H1 (cell line): ENCODE measurements at regions not wholly inside any gene's neighbourhood (a gene's known extent, or its start where the extent isn't known, plus 50 kb on each side); places are given as distances from the start of the nearest gene placed in this dataset.

Experiments used
- BCL11A ChIP-seq, 2 experiments: IDR thresholded peaks; one replicate each; pipeline ENCODE4 v1.6.1; 2011; ENCODE audit warnings: low read depth in 2 of 2, low read length in 2 of 2, mild to moderate bottlenecking in 2 of 2
- CHD1 ChIP-seq: IDR thresholded peaks from 2 replicates; pipeline ENCODE4 v1.6.1; 2012; ENCODE audit warnings: low read depth, low read length, improper control_type of control experiment
- EP300 ChIP-seq, 2 experiments: IDR thresholded peaks; 1 replicate in 1 of 2; 2 replicates in 1 of 2; pipeline ENCODE4 v1.6.1; 2011 to 2012; ENCODE audit warnings: low read depth in 2 of 2, low read length in 2 of 2, mild to moderate bottlenecking in 2 of 2, borderline replicate concordance in 1 of 2, inconsistent platforms in 1 of 2, moderate library complexity in 1 of 2
- EZH2 ChIP-seq: fragments of 200-600 bp; sonication (generic); IDR thresholded peaks from 2 replicates; pipeline ENCODE4 v1.7.1; 2012; ENCODE audit warnings: low read depth, mild to moderate bottlenecking, moderate library complexity, low read length, inconsistent platforms; ENCODE audit not compliant: severe bottlenecking
- PHF8 ChIP-seq: fragments of 200-600 bp; sonication (generic); conservative IDR thresholded peaks from 2 replicates; pipeline ENCODE4 v1.7.1; 2012; ENCODE audit warnings: low read depth, mild to moderate bottlenecking, inconsistent platforms, low read length, moderate library complexity
- POLR2AphosphoS5 ChIP-seq: IDR thresholded peaks from 2 replicates; pipeline ENCODE4 v1.6.1; 2011; ENCODE audit warnings: low read depth, low read length
- RAD21 ChIP-seq, 2 experiments: IDR thresholded peaks in 1 of 2; conservative IDR thresholded peaks in 1 of 2; 2 replicates each; pipeline ENCODE4 v1.6.1; 2011; ENCODE audit warnings: low read depth in 2 of 2, low read length in 2 of 2, improper control_type of control experiment in 1 of 2, inconsistent platforms in 1 of 2, mild to moderate bottlenecking in 1 of 2, moderate library complexity in 1 of 2
- SIN3A ChIP-seq, 2 experiments: IDR thresholded peaks in 1 of 2; conservative IDR thresholded peaks in 1 of 2; 2 replicates each; pipeline ENCODE4 v1.6.1; 2011 to 2012; ENCODE audit warnings: low read length in 2 of 2, improper control_type of control experiment in 1 of 2, low read depth in 1 of 2, mild to moderate bottlenecking in 1 of 2
- SIX5 ChIP-seq: IDR thresholded peaks from 2 replicates; pipeline ENCODE4 v1.6.1; 2011; ENCODE audit warnings: mild to moderate bottlenecking, low read depth, low read length
- TAF1 ChIP-seq: IDR thresholded peaks from 2 replicates; pipeline ENCODE4 v1.6.1; 2011; ENCODE audit warnings: mild to moderate bottlenecking, low read depth, low read length
- TF ChIP-seq, protein P1 (sequence below), 3 experiments: IDR thresholded peaks; 1 replicate in 2 of 3; 2 replicates in 1 of 3; pipeline versions ENCODE4 v1.5.1 to v1.6.1; 2011; ENCODE audit warnings: low read length in 3 of 3, mild to moderate bottlenecking in 3 of 3, inconsistent platforms in 2 of 3, low read depth in 1 of 3, moderate library complexity in 1 of 3; ENCODE audit not compliant: insufficient read depth in 1 of 3; ENCODE audit errors: control extremely low read depth in 1 of 3
- TF ChIP-seq, protein P2 (sequence below): IDR thresholded peaks from 2 replicates; pipeline ENCODE4 v1.6.1; 2012; ENCODE audit warnings: inconsistent platforms
- TF ChIP-seq, protein P3 (sequence below): IDR thresholded peaks from 2 replicates; pipeline ENCODE4 v1.6.1; 2011; ENCODE audit warnings: low read length, improper control_type of control experiment

DNA sequence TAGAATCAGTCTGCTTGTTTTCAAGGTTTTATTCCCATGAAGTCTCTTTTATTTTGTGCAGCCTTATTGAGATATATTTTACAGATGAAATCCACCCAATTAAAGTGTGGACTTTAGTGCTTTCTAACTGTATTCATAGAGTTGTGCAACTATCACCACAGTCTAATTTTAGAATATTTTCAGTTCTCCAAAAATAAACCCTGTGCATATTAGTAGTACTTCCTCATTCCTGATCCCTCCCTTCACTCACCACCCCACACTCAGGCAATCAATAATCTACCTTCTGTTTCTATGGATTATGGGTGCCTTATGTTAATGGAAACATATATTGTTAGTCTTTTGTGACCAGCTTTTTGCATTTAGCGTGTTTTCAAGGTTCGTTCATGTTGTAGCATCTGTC is 185.7 kb upstream of the TMEM72 start:
- TF ChIP-seq, protein P1, sequence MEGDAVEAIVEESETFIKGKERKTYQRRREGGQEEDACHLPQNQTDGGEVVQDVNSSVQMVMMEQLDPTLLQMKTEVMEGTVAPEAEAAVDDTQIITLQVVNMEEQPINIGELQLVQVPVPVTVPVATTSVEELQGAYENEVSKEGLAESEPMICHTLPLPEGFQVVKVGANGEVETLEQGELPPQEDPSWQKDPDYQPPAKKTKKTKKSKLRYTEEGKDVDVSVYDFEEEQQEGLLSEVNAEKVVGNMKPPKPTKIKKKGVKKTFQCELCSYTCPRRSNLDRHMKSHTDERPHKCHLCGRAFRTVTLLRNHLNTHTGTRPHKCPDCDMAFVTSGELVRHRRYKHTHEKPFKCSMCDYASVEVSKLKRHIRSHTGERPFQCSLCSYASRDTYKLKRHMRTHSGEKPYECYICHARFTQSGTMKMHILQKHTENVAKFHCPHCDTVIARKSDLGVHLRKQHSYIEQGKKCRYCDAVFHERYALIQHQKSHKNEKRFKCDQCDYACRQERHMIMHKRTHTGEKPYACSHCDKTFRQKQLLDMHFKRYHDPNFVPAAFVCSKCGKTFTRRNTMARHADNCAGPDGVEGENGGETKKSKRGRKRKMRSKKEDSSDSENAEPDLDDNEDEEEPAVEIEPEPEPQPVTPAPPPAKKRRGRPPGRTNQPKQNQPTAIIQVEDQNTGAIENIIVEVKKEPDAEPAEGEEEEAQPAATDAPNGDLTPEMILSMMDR (IDR thresholded peaks at IDR 0.05; ENCODE audit: control extremely low read depth in 1 of 3, insufficient read depth in 1 of 3, low read depth in 1 of 3, low read length in 3 of 3): no peak
- TF ChIP-seq EZH2 (no peak), EP300 (IDR thresholded peaks at IDR 0.05; ENCODE audit: borderline replicate concordance in 1 of 2, low read depth in 2 of 2, low read length in 2 of 2) (no peak), CHD1 (no peak), RAD21 (IDR thresholded peaks at IDR 0.05 in 1 of 2, conservative IDR thresholded peaks at IDR 0.05 in 1 of 2; ENCODE audit: low read depth in 2 of 2, low read length in 2 of 2) (no peak), SIX5 (no peak), SIN3A (conservative IDR thresholded peaks at IDR 0.05 in 1 of 2, IDR thresholded peaks at IDR 0.05 in 1 of 2; ENCODE audit: low read depth in 1 of 2, low read length in 2 of 2) (no peak), PHF8 (no peak), POLR2AphosphoS5 (no peak), TAF1 (no peak), BCL11A (IDR thresholded peaks at IDR 0.05; ENCODE audit: low read depth in 2 of 2, low read length in 2 of 2) (no peak)
- TF ChIP-seq, protein P2, sequence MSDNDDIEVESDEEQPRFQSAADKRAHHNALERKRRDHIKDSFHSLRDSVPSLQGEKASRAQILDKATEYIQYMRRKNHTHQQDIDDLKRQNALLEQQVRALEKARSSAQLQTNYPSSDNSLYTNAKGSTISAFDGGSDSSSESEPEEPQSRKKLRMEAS: no peak
- TF ChIP-seq, protein P3, sequence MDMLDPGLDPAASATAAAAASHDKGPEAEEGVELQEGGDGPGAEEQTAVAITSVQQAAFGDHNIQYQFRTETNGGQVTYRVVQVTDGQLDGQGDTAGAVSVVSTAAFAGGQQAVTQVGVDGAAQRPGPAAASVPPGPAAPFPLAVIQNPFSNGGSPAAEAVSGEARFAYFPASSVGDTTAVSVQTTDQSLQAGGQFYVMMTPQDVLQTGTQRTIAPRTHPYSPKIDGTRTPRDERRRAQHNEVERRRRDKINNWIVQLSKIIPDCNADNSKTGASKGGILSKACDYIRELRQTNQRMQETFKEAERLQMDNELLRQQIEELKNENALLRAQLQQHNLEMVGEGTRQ: no peak
